HG02884 (cell line): ENCODE measurements at regions not wholly inside any gene's neighbourhood (a gene's known extent, or its start where the extent isn't known, plus 50 kb on each side); places are given as distances from the start of the nearest gene placed in this dataset.
A peak's percentile ranks its signal among the peaks of the same experiment; 100 is the strongest.
"Not testable (repeated sequence)": the region's sequence is repeated elsewhere in the genome, so short reads cannot be mapped to it uniquely, and the experiment has no call there.

ENCODE experiments used
- ATAC-seq: cut with Tn5 transposase; IDR thresholded peaks from one replicate; pipeline ENCODE4 v1.9.1; 2021; ENCODE audit warnings: mild to moderate bottlenecking, moderate library complexity; ENCODE audit not compliant: unreplicated experiment

DNA sequence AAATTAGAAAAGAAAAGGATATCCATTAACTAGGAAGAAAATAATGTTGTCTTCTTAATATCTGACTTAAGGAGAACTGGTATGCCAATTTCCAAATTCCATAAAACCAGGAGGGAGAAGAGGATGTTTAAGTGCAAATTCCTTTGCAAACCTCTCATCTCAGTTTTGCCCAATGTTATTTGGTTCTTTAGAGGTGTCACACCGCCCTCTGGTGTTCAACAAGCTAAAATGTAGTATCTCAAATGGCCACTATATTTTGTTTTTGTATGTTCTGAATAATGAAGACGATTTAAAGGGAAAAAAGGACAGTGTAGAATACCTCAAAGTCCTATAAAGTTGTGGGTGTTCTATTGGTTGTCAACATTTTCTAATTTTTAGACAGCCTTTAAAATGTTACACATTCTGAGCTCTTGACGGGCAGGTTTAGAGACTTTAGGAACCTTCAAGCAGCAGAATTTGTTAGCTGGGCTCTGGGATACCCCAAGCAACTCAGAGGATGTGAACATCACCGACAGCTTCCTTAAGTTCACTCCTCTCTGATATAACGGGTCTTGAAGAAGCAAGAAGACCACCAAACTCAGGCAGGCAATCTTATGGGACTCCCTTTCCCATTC is 458.3 kb downstream of the MFSD1 start:
- ATAC-seq: no peak

DNA sequence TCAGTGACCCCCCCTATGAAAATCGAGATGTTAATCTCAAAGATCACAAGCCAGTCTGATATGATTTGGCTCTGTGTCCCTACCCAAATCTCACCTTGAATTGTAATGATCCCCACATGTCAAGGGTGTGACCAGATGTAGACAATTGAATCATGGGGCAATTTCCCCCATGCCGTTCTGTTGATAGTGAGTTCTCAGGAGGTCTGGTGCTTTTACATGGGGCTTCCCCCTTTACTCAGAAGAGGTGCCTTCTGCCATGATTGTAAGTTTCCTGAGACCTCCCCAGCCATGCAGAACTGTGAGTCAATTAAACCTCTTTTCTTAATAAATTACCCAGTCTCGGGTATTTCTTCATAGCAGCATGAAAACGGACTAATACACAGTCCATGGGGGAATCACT is 459.5 kb downstream of the MFSD1 start:
- ATAC-seq: not testable (repeated sequence)

DNA sequence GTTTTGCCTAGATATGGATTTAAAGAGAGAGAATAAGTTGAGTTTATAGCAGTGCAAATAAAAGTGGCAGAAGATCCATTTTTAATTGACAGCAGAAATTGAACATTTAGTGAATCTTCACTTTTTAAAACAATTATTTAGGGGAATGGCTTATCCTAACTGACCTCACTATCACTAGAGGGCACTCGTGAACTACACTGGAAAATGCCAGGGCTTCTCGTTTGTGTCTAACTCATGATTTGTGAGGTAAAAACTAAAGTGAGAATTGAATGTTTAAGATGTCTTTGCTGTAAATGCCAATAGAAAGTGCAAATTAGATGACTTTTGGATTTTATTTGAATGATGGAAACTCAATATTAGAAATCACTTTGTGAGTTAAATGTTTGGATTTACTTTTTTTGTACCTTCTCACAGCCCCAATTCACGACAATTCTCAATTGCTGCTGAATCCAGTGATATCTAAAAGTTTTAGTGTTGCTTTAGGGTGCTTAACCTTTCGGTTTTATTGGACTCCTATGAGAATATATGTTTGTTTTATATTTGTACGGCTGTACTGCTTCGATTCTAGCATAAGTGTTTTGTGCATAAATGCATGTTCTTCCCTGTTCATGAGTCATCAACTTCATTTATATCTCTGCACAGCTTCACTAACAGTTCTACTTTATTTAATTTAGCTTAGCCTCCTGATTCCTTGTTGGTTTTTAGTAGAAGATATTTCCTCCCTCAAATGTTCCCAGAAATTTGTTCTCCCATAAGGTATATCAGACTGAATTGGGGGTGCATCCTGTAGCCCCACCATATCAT is 462.1 kb downstream of the MFSD1 start:
- no peak for ATAC-seq

DNA sequence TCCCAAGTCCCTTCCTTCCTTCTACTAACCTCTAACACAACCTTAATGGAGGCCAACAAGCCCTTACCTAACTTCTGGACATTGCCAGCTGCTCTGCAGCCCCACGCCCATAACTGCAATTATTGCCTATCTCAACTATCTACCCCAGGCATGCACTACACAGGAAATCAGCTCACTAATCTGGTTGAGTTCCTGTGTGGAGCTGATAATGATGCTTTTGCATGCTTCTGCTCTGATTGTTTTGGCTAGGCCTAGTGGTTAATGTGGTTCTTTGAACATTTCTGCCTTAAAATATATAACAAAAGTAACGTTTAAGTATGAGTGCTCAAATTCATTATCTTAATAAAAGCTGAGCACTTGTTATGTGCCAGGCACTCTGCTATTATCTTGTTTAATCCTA is 463.9 kb downstream of the MFSD1 start:
- no peak for ATAC-seq

DNA sequence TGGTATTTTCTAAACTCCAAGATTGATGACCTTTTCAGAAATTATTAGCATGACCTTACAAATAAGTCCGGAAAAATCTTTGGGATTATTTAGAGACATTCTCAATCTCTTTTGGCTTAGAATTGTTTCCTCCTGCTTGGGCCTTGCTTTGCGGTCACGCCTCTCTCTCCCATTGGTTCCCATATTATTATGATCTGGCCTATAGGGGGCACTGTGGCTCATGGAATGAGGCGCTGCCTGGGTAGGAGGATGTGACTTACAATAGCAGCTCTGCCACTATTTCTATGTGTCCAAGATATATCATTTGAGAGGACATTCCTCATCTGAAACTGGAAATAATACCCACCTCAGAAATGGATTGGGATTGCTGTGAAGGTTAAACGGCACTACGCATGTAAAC is 464.9 kb downstream of the MFSD1 start:
- ATAC-seq: no peak

DNA sequence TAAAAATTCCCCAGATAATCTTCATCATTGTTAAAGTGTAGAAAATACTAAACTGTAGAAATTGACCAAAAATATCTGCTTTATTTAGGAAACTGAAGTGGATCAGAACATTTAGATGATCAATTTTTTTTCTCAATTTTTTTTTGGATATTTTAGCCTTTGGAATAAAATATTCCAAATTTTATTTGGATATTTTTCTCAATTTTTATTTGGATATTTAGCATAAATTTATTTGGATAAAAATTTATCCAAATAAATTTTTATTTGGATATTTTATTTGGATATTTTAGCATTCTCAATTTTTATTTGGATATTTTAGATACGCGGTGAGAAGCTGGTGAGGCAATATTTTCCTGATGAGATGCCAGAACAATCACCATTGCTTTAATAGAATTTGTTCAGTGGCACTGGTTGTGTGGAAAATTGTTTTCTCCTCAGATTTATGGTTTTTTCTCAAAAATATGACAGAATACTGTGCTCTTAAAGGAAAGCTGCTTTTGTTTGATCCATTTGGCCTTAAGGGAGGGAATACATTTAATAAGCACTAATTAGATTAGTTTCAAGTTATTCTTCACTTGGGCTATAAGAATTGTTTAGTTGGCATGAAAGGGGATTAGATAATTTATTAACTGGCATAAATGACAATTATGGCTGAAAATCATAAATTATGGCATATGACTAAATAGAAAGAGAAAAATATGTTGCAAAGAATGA is 470.1 kb downstream of the MFSD1 start:
- no peak for ATAC-seq

DNA sequence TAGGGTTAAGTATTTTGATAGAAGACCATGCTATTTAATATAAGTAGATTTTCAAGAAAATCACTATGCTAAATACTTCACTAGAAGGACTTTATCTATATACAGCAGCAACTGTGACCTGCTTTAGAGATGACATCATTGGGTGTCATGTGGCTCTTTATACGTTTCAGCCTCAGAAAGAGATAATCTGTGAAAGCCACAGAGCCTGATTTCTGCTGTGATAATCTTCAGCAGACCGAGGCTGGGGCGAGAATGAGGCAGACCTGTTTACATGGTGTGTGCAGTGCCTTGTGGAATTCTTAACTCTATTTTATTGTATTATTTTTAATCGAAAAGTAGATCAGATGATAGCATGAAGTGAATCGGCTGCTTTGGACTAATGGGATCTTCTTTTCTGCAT is 471.2 kb downstream of the MFSD1 start:
- no peak for ATAC-seq

DNA sequence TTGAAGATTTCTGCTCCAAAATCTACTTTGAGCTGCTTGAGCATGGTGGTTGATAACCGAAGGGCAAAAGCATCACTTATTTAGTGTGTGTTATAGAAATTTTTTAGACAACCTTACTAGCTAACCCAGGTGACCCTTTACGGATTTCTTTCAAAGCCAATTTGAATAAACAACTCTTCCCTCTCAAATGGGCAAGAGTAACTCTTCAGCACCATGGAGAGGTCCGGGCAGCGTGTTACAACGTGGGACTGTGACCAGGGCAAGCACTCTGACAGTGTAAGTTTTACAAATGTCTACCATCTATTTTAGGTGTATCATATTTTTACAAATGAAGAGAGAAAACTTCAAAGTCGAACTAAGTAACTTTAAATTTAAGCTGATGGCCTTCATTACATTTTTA is 471.8 kb downstream of the MFSD1 start:
- no peak for ATAC-seq

DNA sequence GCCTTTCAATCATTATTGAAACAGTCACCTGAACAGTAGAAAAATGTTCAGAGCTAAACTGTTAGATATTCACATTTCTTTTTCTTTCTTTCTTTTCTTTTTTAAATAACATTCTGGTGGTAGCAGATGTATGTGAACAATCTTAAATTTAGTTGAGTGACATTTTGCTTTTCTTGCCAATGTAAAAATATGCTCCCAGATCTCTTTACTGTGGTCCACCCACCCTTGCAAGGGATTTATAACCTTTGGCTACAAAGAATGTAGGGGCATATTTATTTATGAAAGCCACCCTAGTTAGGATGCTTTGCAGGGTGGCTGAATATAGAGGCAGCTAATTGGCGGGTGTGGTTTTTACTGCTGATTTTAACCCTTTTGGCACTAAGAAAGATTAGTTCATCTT is 473.9 kb downstream of the MFSD1 start:
- ATAC-seq: no peak

DNA sequence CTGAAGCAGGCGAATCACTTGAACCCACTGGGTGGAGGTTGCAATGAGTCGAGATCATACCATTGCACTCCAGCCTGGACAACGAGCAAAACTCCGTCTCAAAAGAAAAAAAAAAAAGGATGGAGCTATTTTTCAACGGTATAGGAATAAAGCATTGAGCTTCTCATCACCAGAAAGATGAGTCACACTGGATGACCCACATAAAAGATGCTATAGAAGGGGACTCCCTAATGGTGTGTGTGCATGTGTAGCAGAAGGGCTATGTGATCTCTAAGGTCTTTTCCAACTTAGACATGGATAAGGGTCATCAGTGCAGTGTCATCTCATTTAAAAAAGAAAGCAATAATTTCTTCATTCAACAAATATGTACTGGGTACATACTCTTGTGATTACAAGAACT is 476.0 kb downstream of the MFSD1 start:
- no peak for ATAC-seq

DNA sequence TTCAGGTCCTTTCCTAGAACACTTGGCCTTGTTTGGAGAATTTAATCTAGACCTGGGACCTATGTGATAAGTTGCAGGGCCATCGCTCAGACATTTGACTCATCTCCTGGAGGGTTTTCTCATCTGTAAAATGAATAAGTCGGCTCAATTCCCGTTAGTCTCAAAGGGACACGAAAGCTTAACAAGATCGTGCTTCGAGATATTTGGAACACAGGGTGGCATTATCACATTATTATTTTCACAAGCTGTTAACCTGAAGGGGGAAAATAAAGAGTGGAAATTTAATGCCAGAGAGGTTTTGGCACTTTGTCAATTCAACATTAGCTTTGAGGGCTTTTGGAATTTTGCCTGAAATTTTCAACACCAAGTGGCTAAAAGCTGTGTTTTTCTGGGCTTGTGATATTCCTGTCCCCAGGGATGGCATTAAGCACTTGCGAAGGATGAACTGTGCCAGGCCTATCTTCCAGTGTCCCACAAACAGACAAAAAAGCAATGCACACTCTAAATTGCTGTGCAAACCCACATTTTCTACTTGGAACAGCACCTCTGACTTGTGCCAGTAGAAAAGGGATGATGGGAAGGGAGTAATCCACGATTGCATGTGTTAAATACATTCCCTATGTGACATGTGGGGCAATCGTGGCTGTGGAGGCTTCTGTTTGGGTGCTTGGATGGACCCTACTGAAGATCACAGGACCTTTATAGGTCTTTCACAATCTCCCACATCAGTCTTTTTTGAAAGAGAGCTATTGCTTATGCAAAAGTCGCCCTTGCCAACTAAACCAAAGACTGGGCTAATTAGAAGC is 478.7 kb downstream of the MFSD1 start:
- ATAC-seq: no peak

DNA sequence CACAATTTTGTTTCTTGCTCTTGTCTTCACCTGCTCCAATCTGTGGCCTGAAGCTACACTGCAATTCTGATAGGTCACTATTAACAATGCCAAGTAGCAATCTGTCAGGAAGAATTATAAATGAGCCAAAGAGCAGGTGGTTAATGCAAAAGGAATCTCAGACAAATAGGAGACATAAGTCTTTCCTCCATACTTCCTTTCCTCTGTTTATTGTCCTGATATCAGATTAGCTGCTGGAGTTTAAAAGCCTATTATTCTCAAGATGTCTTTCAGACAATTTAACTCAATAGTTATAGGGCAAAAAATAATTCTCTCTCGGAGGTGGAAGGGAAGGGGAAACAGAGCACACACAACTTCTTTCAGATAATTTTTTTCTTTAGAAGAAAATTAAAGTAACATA is 491.6 kb downstream of the MFSD1 start:
- ATAC-seq: no peak

DNA sequence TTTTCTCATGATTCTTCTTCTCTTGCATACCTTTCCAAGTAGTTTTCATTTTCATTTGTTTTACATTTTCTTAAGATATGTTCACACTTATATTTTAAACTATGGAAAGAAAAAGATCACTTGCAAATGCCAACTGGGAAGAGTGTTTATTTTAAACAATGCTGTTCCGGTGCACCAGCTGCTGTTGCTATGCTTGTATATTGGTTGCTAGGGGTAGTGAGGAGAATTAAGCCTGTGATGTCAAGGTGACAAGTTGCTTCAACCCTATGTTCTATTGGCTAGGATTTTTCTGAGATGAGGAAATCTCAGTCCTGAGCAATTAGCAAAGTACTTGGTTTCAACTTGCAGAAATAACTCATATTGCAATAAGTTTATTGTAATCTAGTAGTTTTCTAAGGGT is 500.1 kb downstream of the MFSD1 start:
- ATAC-seq: no peak

DNA sequence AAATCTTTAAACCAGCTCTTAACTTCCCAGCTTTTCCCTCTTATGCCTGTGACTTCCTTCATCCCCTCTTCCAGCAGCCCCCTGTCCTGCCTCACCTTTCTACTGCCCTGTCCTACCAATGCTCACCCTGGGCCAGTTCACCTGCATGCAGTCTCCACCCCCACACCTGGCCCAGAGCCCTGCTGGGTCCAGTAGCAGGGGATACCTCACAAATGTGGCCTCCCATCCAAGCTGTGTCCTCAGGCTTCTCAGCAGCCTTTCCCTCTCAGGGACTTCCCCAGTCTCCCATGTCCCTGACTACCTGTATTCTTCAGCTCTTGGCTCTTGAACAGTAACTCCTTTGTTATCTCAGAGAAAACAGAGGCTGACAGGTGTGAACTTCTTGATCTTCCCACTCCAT is 503.2 kb downstream of the MFSD1 start:
- no peak for ATAC-seq

DNA sequence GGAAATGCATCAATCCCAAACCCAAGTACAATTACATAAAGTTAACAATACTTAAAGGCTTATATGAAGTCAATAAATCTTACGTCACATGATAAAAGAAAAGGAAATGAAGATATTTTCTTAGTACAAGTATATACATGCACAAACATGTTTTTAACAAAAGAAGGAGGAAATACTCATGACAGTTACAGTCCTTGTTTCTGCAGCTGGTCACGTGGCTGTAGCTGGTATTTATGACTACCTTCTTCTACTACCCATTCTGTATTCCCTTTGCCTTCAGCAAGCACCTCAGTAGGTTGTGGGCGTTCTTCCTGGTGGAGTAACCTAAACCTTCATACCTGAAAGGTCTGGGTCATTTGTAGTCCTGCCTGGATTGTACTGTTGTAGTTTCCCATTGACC is 514.9 kb downstream of the MFSD1 start:
- ATAC-seq: not testable (repeated sequence)

DNA sequence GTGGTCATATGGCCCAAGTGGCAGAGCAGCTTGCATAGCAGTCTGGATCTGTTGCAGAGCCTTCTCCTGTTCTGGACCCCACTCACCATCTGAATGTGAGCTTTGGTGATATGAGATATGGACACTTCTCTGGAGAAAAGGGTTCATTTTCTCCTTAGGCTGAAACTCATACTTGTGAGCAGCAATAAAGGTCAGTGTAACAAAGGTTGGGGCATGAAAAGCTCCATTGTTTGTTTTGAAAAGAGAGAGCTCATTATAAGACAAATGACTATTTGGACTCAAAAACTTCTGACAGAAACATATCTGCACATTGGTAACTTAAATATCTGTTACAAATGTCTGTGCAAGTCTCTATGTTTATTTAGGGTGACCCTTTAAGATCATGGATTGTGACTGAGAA is 517.3 kb downstream of the MFSD1 start:
- no peak for ATAC-seq

DNA sequence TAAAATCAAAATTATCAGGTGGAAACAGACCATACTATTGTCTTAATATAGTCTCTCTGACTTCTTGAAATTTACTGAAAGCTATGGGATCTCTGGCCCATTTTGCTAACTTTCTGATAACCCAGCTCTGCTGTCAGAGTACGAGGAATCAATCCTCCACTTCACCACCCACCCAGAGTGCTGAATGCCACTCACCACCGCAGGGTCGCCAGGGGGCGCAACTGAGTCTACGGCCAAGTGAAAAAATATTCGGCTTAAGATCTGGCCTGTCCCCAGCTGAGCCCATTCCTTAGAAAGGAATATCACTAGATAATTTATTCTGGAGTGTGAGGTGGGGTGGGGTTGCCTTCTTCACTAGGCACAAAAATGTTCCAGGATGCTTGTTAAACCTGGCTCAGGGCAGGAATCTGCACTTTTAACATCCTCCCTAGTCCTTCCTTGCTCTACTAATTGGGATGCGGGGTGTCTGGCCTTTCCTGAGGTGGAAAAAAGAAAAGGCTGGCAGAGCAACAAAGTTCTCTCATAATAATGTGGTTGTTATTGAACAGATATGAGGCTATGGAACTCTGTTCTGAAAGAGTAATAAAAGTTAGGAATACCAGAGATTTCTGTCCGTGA is 520.6 kb downstream of the MFSD1 start:
- ATAC-seq: peak; percentile 73

DNA sequence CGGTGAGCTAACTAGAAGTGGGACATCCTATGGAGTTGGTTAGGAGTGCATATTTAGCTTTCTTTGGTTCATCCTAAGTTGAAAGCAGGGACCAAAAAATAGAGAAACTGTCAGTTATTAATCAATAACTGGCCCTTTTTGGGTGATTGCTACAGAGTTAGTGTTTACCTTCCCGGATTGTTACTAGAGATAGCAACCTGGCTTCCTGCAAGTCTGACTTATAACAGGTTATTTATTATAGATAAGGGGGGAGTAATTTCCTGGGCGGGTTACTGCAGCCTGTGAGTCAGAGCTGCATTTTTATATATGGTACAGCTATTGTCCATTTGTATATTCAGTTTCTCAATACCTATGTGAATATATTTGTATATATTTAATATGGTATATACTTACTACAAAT is 522.0 kb downstream of the MFSD1 start:
- no peak for ATAC-seq

DNA sequence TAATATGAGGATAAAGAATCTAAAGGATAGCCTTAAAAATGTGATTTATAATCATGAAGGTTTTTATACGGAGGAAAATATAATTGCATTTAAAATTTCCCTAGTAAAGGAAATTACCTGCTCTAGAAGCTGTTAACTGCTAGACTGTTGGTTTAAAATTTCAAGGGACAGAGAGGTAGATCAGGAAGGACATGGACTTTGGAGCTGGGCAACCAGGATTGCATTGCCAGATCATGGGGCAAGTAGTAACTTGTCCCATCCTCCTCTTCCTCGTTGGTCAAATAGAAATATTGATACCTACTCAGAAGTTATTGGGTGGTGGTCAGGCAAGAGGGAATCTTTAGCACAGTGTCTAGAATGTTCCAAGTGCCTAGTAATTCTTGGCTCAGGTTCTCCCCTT is 525.1 kb downstream of the MFSD1 start:
- ATAC-seq: no peak

DNA sequence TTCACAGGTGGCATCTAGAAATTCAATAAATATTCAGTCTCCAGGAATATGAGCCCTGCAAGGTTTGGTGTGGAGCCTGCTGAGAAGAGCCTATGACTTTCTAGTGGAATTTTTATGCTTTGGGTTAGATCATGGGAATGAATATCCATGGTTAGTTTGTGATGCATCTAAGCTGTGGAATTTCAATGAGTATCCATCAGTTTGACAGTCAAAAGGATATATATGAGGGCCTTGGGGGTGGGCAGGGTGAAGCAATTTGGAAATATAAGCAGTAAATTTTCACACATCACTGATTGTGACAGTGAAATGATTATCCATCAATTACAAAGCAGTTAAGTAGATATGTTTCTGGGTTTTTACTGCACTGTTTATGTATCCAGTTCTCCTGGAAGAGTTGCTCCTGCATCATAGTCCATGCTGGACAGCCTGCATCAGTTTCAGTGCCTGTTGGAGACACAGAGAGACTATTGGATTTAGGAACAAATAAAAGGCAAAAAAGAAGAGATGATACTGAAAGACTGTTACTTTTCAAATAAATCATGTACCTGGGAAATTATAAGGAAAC is 530.8 kb downstream of the MFSD1 start:
- ATAC-seq: no peak

DNA sequence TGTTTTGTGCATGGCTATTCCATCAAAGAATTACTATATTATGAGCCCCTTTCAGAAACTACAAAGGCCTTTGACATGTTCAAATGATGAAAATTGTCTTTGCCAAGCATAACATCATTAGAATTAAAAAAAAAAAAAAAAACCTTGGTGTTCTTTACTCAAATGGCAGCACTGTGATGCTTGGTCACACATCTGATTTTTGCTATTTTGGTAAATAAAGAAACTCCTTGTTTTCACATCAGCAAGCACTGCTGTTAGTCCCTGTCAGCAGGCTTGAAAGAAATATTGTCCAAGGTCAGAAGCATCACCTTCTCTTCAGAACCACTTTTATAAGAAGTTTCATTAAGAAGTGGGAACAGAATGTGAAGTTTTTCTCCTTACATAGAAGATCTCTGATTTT is 537.3 kb downstream of the MFSD1 start:
- ATAC-seq: no peak
